ENCODE measurements at regions not wholly inside any gene's neighbourhood (a gene's known extent, or its start where the extent isn't known, plus 50 kb on each side); places are given as distances from the start of the nearest gene placed in this dataset.

DNA sequence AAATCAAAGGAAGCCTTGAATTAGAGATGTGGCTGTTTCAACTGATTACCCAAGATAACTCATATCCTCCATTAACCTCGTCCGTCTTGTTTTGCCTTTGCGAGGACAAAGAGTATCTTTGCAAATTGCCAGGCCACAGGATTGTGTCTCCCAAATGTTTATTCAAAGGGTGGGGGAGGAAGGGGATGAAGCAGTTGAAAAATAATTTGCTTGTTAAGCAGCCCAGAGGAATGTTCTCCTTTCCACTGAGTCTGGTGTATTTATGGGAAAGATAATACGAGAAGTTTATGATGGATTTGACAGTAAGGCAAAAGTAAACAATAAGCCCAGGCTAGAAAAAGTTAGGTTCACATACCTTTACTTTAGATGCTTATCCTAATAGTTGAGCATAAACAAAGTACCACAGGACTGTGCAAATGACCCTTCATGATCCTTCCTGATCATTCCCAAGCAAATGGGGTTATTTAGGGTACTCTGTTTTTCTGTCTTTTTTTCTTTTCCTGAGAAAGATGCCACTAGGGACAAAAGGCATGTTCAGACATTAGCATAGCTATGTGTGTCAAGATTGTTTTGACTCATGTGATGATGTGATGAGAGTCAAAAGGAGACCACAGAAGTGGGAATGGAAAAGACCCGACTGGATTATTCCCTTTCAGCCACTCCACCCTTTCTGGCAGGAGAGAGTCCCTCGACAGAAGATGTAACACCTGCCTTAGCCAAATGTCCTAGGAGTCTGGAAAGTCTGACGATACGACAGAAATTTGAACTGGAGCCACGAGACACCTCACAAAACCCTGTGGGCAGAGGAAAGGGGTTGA, 243.0 kb upstream of the GLI3 start:
- DNase-seq = no peak

GRCh38 chr7:42479452-42479815, 242.4 kb upstream of the GLI3 start:
- DNase-seq = no peak

DNA sequence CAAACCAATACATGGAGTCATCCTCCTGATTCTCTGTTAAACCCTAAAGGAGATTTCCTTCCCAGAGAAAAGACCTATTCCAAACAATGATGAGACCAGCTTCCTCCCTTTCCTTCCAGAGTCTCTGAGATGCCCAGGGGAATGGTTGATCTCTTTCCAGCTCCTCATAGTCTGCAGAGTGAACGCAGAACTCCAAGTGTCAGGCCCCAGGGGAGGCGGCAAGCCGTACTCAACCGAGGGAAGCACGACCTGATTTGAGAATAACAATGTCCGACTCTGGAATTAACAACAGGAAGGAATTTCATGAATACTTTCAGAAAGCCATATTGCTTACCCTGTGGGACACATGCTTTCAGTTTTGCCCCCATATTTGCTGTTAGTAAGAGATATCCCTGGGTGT, 241.7 kb upstream of the GLI3 start:
- DNase-seq = no peak

GRCh38 chr7:42476255-42476654, 239.2 kb upstream of the GLI3 start:
- DNase-seq = no peak

GRCh38 chr7:42475082-42475481, 238.1 kb upstream of the GLI3 start:
- DNase-seq = no peak

DNA sequence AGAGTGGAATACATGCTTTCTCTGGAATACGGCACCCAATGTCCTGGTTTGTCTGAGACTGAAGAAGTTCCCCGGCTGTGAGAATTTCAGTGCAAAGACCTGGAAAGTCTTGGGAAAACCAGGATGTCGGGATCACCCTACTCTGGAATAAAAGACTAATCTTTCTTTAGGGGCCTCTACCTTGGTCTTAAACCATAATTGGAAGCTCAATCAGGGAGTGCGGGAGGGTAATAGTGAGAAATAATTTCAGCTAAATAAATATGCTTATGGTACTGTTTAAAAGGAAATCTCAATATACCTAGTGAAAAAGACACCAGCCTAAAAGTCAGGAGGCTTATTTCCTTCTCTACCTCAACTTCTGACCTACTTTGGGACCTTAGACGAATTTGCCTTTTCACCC, 236.1 kb upstream of the GLI3 start:
- DNase-seq = no peak

DNA sequence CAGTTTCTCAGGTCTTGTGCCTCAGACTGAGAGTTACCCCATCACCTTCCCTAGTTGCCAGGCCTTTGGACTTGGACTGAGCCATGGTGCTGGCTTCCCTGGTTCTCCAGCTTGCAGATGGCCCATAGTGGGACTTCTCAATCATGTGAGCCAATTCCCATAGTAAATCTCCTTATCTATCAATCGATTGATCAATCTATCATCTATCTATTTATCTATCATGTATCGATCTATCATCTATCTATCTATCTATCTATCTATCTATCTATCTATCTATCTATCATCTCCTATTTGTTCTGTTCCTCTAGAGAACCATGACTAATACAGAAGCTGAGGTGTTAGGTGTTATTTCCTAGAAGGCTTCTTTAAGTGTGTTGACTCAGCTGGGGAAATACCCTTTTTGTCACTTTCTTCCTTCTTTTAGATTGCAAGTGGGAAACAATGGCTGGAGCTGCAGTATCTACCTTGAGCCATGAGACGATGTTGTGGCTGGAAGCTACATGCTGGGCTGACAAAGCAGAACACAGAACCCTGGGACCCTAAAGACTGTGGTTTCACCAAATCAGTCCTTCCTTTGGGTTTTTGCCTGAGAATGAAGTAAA, 234.7 kb upstream of the GLI3 start:
- no peak for DNase-seq

GRCh38 chr7:42469341-42469740, 232.3 kb upstream of the GLI3 start:
- DNase-seq = peak; percentile 91

DNA sequence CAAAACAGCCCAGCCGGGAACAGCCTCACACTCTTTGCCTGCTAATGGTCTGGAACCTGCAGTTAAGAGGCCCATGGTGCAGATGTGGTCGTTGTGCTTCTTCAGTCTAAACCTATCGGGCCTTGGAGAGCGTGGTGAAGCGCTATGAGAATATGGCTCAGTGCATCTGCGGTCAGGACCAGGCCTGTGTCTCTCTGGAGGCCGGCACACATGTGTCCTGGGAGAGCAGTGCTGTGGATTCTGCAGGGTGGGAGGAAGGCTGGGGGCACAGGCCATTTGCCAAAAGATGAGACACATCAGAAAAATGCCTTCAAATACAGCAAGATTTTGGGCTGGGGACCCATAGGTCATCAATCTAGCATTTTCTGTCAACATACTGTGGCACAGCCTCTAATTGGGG, 231.5 kb upstream of the GLI3 start:
- no peak for DNase-seq

GRCh38 chr7:42461537-42461936, 224.5 kb upstream of the GLI3 start:
- no peak for DNase-seq

DNA sequence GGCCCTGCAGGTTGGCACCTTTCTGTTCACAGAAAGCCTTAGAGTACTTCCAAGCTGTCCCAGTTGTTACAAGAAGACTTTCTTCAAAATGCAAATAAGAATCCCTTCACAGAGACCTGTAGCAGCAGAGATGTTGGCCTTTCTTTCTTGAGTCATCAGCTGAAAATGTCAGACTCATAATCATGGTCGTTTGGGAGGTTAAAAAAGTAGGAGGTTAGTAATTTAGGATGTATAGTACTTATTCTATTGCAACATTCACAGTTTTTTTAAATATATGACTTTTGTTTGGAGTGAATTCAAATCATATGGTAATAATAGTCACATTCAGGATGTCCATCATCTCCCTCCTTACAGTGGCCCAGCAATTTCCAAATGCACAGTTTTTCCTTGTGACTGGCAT, 223.9 kb upstream of the GLI3 start:
- DNase-seq = no peak

DNA sequence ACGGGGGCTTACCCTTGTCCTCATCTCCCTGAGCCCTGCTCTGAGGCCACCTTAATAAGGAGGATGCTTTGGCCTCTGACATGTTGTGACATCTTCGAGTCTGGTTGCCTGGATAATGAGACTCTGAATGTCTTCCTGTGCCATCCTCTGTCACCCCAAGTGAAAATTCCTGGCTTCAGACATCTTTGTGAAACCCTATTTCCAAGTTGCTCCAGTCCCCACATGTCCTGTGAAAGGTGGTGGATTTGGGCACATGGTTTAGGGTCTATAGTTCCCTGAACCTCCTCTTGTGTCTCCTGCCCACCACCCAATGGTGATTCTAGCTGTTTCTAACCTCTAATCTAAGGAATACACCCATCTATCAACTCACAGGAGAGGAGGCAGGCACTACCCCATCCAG, 223.1 kb upstream of the GLI3 start:
- DNase-seq = no peak

DNA sequence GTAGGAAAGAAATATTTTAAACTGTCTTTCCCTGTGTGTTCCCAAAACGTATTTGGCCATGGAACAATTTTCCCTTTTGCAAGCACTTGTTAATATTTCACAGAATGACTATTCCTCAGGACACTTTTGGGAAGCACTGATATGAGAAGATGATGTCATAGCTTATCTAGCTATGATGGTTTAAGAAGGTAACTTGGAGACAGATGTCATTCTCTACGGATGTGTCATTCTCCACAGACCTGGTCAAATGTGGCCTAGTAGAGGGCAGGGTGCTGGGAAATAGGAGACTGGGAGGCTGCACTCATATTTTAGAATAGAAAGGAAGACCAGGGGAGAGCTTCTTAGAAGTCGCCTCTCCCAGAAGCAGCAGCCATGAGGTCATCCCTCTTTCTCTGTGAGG, 220.7 kb upstream of the GLI3 start:
- no peak for DNase-seq

GRCh38 chr7:42456756-42457276, 219.8 kb upstream of the GLI3 start:
- no peak for DNase-seq

DNA sequence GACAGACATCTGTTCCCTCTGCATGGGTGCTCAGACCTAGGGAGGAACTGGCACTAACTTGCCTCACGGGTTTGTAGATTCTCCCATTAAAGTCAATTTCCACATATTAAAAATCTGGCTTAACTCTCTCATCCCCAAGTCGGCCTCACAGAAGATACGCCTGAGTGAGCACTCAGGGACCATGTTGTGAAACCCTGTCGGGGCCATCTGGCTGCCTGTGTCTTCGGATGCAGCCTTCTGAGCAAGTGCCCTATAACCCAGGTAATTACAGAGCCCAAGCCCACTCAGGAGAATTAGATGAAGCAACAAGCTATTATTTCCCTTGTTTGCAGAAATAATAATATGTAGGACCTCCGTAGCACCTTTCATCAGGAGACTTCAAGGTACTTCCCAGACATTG, 219.3 kb upstream of the GLI3 start:
- no peak for DNase-seq

- no peak for DNase-seq
Measured at GRCh38 chr7:42453931-42454361, 216.9 kb upstream of the GLI3 start.

- no peak for DNase-seq
Measured at GRCh38 chr7:42452356-42452755, 215.3 kb upstream of the GLI3 start.

- DNase-seq = no peak
Measured at GRCh38 chr7:42449431-42449830, 212.4 kb upstream of the GLI3 start.

GRCh38 chr7:42448901-42449300, 211.9 kb upstream of the GLI3 start:
- no peak for DNase-seq

DNA sequence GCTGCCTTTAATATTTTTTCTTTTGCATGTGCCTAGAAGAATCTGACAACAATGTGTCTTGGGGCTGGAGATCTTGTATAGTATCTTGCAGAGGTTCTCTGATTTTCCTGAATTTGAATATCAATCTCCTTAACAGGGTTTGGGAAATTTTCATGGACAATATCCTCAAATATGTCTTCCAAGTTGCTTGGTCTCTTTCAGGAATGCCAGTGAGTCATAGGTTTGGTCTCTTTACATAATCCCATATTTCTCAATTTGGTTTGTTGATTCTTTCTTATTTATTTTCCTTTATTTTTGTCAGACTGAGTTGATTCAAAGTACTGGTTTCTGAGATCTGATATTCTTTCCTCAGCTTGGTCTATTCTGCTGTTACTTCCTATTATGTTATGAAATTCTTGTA, 208.7 kb upstream of the GLI3 start:
- DNase-seq = no peak

GRCh38 chr7:42440951-42441350, 203.9 kb upstream of the GLI3 start:
- DNase-seq = no peak

DNA sequence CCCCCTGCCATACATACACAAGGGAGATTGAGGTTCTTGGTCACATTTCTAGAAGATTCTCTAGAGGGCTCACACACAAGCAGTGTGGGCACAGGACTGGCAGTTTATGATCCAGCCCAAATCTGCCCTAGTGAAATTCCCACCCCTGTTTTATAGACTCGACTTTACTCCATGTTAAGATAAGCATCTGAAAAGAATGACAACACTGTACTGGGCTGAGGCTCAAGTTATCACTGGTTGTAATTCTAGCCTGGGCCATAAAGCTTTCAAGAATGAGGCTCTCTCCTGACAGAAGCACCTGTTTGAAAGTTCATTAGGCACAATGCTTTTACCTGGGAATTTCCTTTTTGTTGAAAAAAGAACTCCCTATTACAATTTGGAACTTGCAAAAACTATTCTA, 195.6 kb upstream of the GLI3 start:
- no peak for DNase-seq

DNA sequence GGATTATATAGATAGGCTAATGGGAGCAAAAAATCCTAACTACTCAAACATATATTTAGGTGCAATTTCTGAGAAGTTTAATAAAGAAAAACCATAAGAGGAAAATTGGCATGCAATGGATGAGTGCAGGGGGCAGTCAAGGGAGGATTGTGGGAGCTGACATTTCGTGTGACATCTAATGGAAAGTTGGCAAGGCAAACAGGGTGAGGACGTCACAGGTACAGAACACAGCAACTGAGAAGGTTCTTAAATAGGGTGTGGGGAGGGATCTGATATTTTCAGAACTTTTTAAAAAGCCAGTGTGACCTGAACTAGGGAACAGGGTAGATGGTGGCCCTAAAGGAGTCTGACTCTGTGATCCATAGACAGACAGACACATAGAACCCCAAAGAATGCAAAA, 194.9 kb upstream of the GLI3 start:
- DNase-seq = no peak

DNA sequence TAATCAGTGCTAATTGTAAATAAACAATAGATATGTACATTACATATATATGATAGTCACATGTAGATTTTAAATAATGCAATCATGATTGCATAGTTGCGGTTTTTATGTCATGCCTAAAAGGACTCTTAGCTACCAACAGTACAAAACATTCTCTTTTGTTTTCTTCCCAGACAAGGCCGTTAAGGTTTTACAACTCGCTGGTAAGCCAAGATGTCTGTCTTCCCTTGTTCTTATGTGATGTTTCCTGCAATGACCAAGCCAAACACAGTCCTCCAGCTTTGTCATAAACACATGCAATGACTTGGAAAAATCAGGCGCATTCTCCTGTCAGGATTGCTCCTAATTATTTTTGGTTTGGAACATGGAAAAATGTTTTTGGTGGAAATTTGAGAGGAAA, 192.3 kb upstream of the GLI3 start:
- no peak for DNase-seq

GRCh38 chr7:42426163-42426562, 189.2 kb upstream of the GLI3 start:
- no peak for DNase-seq
